A549 (cell line): ENCODE measurements at regions not wholly inside any gene's neighbourhood (a gene's known extent, or its start where the extent isn't known, plus 50 kb on each side); places are given as distances from the start of the nearest gene placed in this dataset.

Source experiments
- ATAC-seq, 2 experiments: fragments of 200-7000 bp in 1 of 2; fragments of >200 bp in 1 of 2; cut with Nextera tagmentation in 1 of 2; cut with Tn5 transposase in 1 of 2; 3 replicates each; pipeline versions ENCODE4 v1.8.0 to v1.9.1; 2018 to 2020; ENCODE audit warnings: mild to moderate bottlenecking in 1 of 2, moderate library complexity in 1 of 2
- CTCF ChIA-PET: fragments of 300-600 bp; sonication (Branson Sonifier 250); formaldehyde crosslinking; extraction: SDS; loops from one replicate; lab custom pipeline; 2021; ENCODE audit warnings: antibody characterized with exemption, inconsistent platforms; lab: Yijun Ruan, JAX
- POLR2A ChIA-PET: fragments of 350-600 bp; formaldehyde crosslinking; extraction: SDS; loops from one replicate; lab custom pipeline; 2021; ENCODE audit warnings: antibody characterized with exemption, inconsistent platforms; lab: Yijun Ruan, JAX
- DNase-seq, 2 experiments: peaks; one replicate each; pipeline versions ENCODE4 v3.0.0 to v3.0.0-alpha.2; 2011 to 2016; ENCODE audit warnings: low read depth in 1 of 2, low spot score in 1 of 2
- FAIRE-seq: peaks from 2 replicates; lab custom pipeline; 2011; peaks lifted over from hg19 to GRCh38; lab: Jason Lieb, UNC
- H3K27ac ChIP-seq, 2 experiments: fragments of >200 bp; sonication (Bioruptor Twin); formaldehyde crosslinking; 3 replicates each; pipeline ENCODE4 v1.5.1; 2016 to 2017
- H3K4me1 ChIP-seq: fragments of >200 bp; sonication (Bioruptor Twin); formaldehyde crosslinking; 3 replicates; pipeline ENCODE4 v1.6.1; 2016
- H3K4me2 ChIP-seq: fragments of >200 bp; sonication (Bioruptor Twin); formaldehyde crosslinking; 3 replicates; pipeline ENCODE4 v1.6.1; 2016
- H3K4me3 ChIP-seq: fragments of >200 bp; sonication (Bioruptor Twin); formaldehyde crosslinking; 3 replicates; pipeline ENCODE4 v1.5.1; 2016
- H3K9me3 ChIP-seq: fragments of >200 bp; sonication (Bioruptor Twin); formaldehyde crosslinking; 3 replicates; pipeline ENCODE4 v1.6.1; 2016
- EP300 ChIP-seq, 2 experiments: fragments of >200 bp; sonication (Bioruptor Twin); formaldehyde crosslinking; IDR thresholded peaks; 2 replicates in 1 of 2; 3 replicates in 1 of 2; pipeline ENCODE4 v1.6.1; 2016 to 2017
- ESRRA ChIP-seq: fragments of 150-350 bp; IDR thresholded peaks from 2 replicates; pipeline ENCODE4 v1.6.1; 2014; ENCODE audit warnings: mild to moderate bottlenecking, low read length, borderline replicate concordance
- GATA3 ChIP-seq: IDR thresholded peaks from 2 replicates; pipeline ENCODE4 v1.6.1; 2012; ENCODE audit warnings: borderline replicate concordance
- HDAC2 ChIP-seq: fragments of 200-600 bp; sonication (generic); IDR thresholded peaks from 2 replicates; pipeline ENCODE4 v1.6.1; 2016
- HEYL ChIP-seq: fragments of 250-450 bp; sonication (Bioruptor Pico); IDR thresholded peaks from 2 replicates; pipeline ENCODE4 v1.8.0; 2021; ENCODE audit warnings: mild to moderate bottlenecking, moderate library complexity
- HOXA7 ChIP-seq: fragments of 250-450 bp; sonication (Bioruptor Pico); IDR thresholded peaks from 2 replicates; pipeline ENCODE4 v1.5.0; 2020; ENCODE audit warnings: mild to moderate bottlenecking, moderate library complexity
- HOXB13 ChIP-seq: fragments of 250-450 bp; sonication (Bioruptor Pico); IDR thresholded peaks from 2 replicates; pipeline ENCODE4 v1.5.0; 2020; ENCODE audit warnings: low read depth, mild to moderate bottlenecking, moderate library complexity
- HOXB5 ChIP-seq: fragments of 250-450 bp; sonication (Bioruptor Pico); IDR thresholded peaks from 2 replicates; pipeline ENCODE4 v1.5.0; 2020; ENCODE audit warnings: mild to moderate bottlenecking, moderate library complexity
- JUN ChIP-seq, 2 experiments: fragments of >200 bp; sonication (Bioruptor Twin); formaldehyde crosslinking; IDR thresholded peaks; 2 replicates in 1 of 2; 3 replicates in 1 of 2; pipeline ENCODE4 v1.6.1; 2016 to 2017
- JUNB ChIP-seq: fragments of >200 bp; sonication (Bioruptor Twin); formaldehyde crosslinking; IDR thresholded peaks from 2 replicates; pipeline ENCODE4 v1.6.1; 2016
- KDM5A ChIP-seq: fragments of 200-600 bp; sonication (generic); IDR thresholded peaks from 2 replicates; pipeline ENCODE4 v1.6.1; 2016; ENCODE audit warnings: antibody characterized with exemption, mild to moderate bottlenecking
- NR3C1 ChIP-seq: fragments of >200 bp; sonication (Bioruptor Twin); formaldehyde crosslinking; IDR thresholded peaks from 3 replicates; pipeline ENCODE4 v1.6.1; 2017
- POLR2AphosphoS2 ChIP-seq: conservative IDR thresholded peaks from 2 replicates; pipeline ENCODE4 v1.6.1; 2012; ENCODE audit warnings: low read length, improper control_type of control experiment, inconsistent platforms
- RARB ChIP-seq: fragments of 250-450 bp; sonication (Bioruptor Pico); IDR thresholded peaks from 2 replicates; pipeline ENCODE4 v1.8.0; 2021; ENCODE audit warnings: mild to moderate bottlenecking, moderate library complexity
- RNF2 ChIP-seq: fragments of 200-600 bp; sonication (generic); IDR thresholded peaks from 2 replicates; pipeline ENCODE4 v1.6.1; 2016; ENCODE audit warnings: low read depth, mild to moderate bottlenecking, antibody characterized with exemption, moderate library complexity, borderline replicate concordance
- SREBF2 ChIP-seq: fragments of 450-650 bp; IDR thresholded peaks from 2 replicates; pipeline ENCODE4 v1.6.1; 2014; ENCODE audit warnings: mild to moderate bottlenecking, moderate library complexity
- ZFP36 ChIP-seq: fragments of 450-650 bp; IDR thresholded peaks from 2 replicates; pipeline ENCODE4 v1.6.1; 2014; ENCODE audit warnings: borderline replicate concordance; ENCODE audit not compliant: partially characterized antibody
- ZNF302 ChIP-seq: fragments of 250-450 bp; sonication (Bioruptor Pico); IDR thresholded peaks from 2 replicates; pipeline ENCODE4 v1.9.0; 2021; ENCODE audit warnings: inconsistent platforms, mild to moderate bottlenecking, moderate library complexity
- ZSCAN20 ChIP-seq: fragments of 250-450 bp; sonication (Bioruptor Pico); IDR thresholded peaks from 2 replicates; pipeline ENCODE4 v1.8.0; 2022; ENCODE audit warnings: mild to moderate bottlenecking, moderate library complexity
- WGBS: methylation state at CpG from one replicate; pipeline ENCODE4 v1.1.6; 2017; ENCODE audit errors: missing lambda C conversion rate; 5-methylcytosine and 5-hydroxymethylcytosine counted together
- TF ChIP-seq, protein P1 (sequence below): fragments of >200 bp; sonication (Bioruptor Twin); formaldehyde crosslinking; IDR thresholded peaks from 3 replicates; pipeline ENCODE4 v1.6.1; 2016
- TF ChIP-seq, protein P2 (sequence below): fragments of 150-350 bp; IDR thresholded peaks from 2 replicates; pipeline ENCODE4 v1.6.1; 2014; ENCODE audit warnings: low read depth, mild to moderate bottlenecking, low read length
- TF ChIP-seq, protein P3 (sequence below): fragments of >200 bp; sonication (Bioruptor Twin); formaldehyde crosslinking; IDR thresholded peaks from 2 replicates; pipeline ENCODE4 v1.6.1; 2016
- TF ChIP-seq, protein P4 (sequence below): IDR thresholded peaks from 2 replicates; pipeline ENCODE4 v1.6.1; 2012; ENCODE audit warnings: low read depth, borderline replicate concordance
- TF ChIP-seq, protein P5 (sequence below): IDR thresholded peaks from 2 replicates; pipeline ENCODE4 v1.6.1; 2012
- TF ChIP-seq, protein P6 (sequence below): fragments of 250-450 bp; sonication (Bioruptor Pico); IDR thresholded peaks from 2 replicates; pipeline ENCODE4 v1.5.0; 2021; ENCODE audit warnings: mild to moderate bottlenecking, moderate library complexity, borderline replicate concordance

GRCh38 chr12:82213761-82214160, 144.4 kb downstream of the CCDC59 start:
- CTCF ChIA-PET, result no interaction called here
- 1% methylated on average over 2 of the region's 2 CpGs for WGBS
- no peaks in the 10 kb centered on the region for H3K4me1 ChIP-seq
- POLR2A ChIA-PET, result no interaction called here
- no peaks in the 10 kb centered on the region for H3K9me3 ChIP-seq
- no peak overlapping the region for H3K27ac ChIP-seq
- TF ChIP-seq HOXA7 (CRISPR knock-in tag), result no peak
- no peak for TF ChIP-seq POLR2AphosphoS2
- TF ChIP-seq ZNF302 (CRISPR knock-in tag), result no peak
- no peak for TF ChIP-seq ESRRA
- TF ChIP-seq, protein P1, sequence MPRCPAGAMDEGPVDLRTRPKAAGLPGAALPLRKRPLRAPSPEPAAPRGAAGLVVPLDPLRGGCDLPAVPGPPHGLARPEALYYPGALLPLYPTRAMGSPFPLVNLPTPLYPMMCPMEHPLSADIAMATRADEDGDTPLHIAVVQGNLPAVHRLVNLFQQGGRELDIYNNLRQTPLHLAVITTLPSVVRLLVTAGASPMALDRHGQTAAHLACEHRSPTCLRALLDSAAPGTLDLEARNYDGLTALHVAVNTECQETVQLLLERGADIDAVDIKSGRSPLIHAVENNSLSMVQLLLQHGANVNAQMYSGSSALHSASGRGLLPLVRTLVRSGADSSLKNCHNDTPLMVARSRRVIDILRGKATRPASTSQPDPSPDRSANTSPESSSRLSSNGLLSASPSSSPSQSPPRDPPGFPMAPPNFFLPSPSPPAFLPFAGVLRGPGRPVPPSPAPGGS, result no peak
- no peak for TF ChIP-seq ZSCAN20 (CRISPR knock-in tag)
- TF ChIP-seq HEYL (CRISPR knock-in tag), result no peak
- TF ChIP-seq ZFP36, result no peak
- TF ChIP-seq JUN (IDR thresholded peaks at IDR 0.05), result no peak
- H3K4me3 ChIP-seq, result no peak overlapping the region
- DNase-seq (no peak), ATAC-seq (no peak), FAIRE-seq (no peak)
- no peak overlapping the region for H3K4me2 ChIP-seq

- DNase-seq (no peak), FAIRE-seq (no peak), ATAC-seq (no peak)
- no peak for TF ChIP-seq SREBF2
- TF ChIP-seq KDM5A, result no peak
- no peak for TF ChIP-seq HDAC2
- TF ChIP-seq GATA3, result no peak
- no peak for TF ChIP-seq HEYL (CRISPR knock-in tag)
- TF ChIP-seq, protein P2, sequence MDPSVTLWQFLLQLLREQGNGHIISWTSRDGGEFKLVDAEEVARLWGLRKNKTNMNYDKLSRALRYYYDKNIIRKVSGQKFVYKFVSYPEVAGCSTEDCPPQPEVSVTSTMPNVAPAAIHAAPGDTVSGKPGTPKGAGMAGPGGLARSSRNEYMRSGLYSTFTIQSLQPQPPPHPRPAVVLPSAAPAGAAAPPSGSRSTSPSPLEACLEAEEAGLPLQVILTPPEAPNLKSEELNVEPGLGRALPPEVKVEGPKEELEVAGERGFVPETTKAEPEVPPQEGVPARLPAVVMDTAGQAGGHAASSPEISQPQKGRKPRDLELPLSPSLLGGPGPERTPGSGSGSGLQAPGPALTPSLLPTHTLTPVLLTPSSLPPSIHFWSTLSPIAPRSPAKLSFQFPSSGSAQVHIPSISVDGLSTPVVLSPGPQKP, result no peak
- TF ChIP-seq JUNB, result no peak
- TF ChIP-seq RARB, result no peak
- TF ChIP-seq NR3C1, result no peak
- TF ChIP-seq, protein P3, sequence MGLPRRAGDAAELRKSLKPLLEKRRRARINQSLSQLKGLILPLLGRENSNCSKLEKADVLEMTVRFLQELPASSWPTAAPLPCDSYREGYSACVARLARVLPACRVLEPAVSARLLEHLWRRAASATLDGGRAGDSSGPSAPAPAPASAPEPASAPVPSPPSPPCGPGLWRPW, result no peak
- no peak for TF ChIP-seq HOXB5 (CRISPR knock-in tag)
- TF ChIP-seq, protein P4, sequence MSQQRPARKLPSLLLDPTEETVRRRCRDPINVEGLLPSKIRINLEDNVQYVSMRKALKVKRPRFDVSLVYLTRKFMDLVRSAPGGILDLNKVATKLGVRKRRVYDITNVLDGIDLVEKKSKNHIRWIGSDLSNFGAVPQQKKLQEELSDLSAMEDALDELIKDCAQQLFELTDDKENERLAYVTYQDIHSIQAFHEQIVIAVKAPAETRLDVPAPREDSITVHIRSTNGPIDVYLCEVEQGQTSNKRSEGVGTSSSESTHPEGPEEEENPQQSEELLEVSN, result no peak
- TF ChIP-seq, protein P5, sequence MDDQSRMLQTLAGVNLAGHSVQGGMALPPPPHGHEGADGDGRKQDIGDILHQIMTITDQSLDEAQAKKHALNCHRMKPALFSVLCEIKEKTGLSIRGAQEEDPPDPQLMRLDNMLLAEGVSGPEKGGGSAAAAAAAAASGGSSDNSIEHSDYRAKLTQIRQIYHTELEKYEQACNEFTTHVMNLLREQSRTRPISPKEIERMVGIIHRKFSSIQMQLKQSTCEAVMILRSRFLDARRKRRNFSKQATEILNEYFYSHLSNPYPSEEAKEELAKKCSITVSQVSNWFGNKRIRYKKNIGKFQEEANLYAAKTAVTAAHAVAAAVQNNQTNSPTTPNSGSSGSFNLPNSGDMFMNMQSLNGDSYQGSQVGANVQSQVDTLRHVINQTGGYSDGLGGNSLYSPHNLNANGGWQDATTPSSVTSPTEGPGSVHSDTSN, result no peak
- no peak for TF ChIP-seq EP300 (IDR thresholded peaks at IDR 0.05)
- TF ChIP-seq, protein P6, sequence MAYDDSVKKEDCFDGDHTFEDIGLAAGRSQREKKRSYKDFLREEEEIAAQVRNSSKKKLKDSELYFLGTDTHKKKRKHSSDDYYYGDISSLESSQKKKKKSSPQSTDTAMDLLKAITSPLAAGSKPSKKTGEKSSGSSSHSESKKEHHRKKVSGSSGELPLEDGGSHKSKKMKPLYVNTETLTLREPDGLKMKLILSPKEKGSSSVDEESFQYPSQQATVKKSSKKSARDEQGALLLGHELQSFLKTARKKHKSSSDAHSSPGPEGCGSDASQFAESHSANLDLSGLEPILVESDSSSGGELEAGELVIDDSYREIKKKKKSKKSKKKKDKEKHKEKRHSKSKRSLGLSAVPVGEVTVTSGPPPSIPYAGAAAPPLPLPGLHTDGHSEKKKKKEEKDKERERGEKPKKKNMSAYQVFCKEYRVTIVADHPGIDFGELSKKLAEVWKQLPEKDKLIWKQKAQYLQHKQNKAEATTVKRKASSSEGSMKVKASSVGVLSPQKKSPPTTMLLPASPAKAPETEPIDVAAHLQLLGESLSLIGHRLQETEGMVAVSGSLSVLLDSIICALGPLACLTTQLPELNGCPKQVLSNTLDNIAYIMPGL (CRISPR knock-in tag), result no peak
- no peak for TF ChIP-seq RNF2
- TF ChIP-seq HOXB13 (CRISPR knock-in tag), result no peak
- TF ChIP-seq ZNF302 (CRISPR knock-in tag), result no peak
- ChIA-PET POLR2A (no interaction called here), CTCF (no interaction called here)
- H3K4me1 ChIP-seq, result no peaks in the 10 kb centered on the region
- H3K4me2 ChIP-seq, result no peak overlapping the region
- no peaks in the 10 kb centered on the region for H3K9me3 ChIP-seq
- no peak overlapping the region for H3K27ac ChIP-seq
- WGBS, result 42% methylated on average over 1 of the region's 1 CpG
- no peak overlapping the region for H3K4me3 ChIP-seq
These were observed 147.3 kb downstream of the CCDC59 start for GRCh38 chr12:82210882-82211281.
